ENCODE measurements at regions not wholly inside any gene's neighbourhood (a gene's known extent, or its start where the extent isn't known, plus 50 kb on each side); places are given as distances from the start of the nearest gene placed in this dataset.
"Not testable (repeated sequence)": the region's sequence is repeated elsewhere in the genome, so short reads cannot be mapped to it uniquely, and the experiment has no call there.

DNA sequence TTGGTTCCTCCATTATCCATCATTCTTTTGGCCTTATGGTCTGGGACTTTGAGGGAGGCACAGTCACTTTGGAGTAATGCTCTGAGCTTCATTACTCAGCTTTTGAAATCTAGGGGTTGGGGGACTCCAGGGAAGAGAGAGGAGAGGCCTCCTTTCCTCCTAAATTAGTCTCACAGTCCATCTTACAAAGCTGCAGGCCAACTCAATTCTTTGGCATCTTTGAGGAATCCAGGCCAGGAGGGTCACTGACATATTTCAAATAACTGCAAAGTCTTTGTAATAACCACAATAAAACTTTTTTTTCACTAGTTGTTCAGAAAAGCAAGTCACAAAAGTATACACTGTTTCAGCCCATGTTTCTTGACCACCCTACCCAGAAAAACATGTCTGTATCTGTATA lies 73.3 kb upstream of the FAR1 start:
- Histone ChIP-seq H3K9ac (ENCODE audit: low read depth in 2 of 2, low read length in 2 of 2) (no peak overlapping the region), H3K9me3 (no peaks in the 10 kb centered on the region), H3K36me3 (no peaks in the 10 kb centered on the region), H3K27me3 (no peaks in the 10 kb centered on the region), H3K27ac (no peak overlapping the region), H3K4me1 (no peaks in the 10 kb centered on the region), H3K4me3 (no peak overlapping the region)
- TF ChIP-seq, protein P1, sequence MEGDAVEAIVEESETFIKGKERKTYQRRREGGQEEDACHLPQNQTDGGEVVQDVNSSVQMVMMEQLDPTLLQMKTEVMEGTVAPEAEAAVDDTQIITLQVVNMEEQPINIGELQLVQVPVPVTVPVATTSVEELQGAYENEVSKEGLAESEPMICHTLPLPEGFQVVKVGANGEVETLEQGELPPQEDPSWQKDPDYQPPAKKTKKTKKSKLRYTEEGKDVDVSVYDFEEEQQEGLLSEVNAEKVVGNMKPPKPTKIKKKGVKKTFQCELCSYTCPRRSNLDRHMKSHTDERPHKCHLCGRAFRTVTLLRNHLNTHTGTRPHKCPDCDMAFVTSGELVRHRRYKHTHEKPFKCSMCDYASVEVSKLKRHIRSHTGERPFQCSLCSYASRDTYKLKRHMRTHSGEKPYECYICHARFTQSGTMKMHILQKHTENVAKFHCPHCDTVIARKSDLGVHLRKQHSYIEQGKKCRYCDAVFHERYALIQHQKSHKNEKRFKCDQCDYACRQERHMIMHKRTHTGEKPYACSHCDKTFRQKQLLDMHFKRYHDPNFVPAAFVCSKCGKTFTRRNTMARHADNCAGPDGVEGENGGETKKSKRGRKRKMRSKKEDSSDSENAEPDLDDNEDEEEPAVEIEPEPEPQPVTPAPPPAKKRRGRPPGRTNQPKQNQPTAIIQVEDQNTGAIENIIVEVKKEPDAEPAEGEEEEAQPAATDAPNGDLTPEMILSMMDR (IDR thresholded peaks at IDR 0.05), result no peak
- DNase-seq, result no peak
- intact Hi-C loops (cut with DNase I), result no loop called here

DNA sequence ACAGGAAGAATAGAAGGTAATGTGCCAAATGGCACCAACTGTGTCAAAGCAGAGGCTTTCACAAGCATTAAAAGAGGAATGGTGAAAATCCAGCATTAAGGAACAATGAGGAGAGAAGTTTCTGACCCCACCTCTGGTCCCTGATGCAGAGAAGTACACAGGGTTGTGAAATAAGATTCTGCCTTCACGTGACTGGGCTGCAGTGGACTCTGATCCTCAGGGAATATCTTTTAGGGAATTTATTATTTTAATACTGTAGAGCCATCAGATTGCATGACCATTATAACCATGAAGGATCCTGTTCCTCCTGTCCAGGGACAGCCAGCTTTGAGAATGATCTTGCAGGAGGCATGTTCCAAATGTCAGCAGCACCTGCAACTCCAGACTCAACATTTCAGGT lies 74.4 kb upstream of the FAR1 start:
- intact Hi-C loops (cut with DNase I), result no loop called here
- Histone ChIP-seq H3K9ac (ENCODE audit: low read depth in 2 of 2, low read length in 2 of 2) (no peak overlapping the region), H3K27ac (no peak overlapping the region), H3K27me3 (no peaks in the 10 kb centered on the region), H3K4me3 (no peak overlapping the region), H3K36me3 (no peaks in the 10 kb centered on the region), H3K9me3 (no peaks in the 10 kb centered on the region), H3K4me1 (no peaks in the 10 kb centered on the region)
- TF ChIP-seq, protein P1 (IDR thresholded peaks at IDR 0.05), result no peak
- DNase-seq, result no peak

DNA sequence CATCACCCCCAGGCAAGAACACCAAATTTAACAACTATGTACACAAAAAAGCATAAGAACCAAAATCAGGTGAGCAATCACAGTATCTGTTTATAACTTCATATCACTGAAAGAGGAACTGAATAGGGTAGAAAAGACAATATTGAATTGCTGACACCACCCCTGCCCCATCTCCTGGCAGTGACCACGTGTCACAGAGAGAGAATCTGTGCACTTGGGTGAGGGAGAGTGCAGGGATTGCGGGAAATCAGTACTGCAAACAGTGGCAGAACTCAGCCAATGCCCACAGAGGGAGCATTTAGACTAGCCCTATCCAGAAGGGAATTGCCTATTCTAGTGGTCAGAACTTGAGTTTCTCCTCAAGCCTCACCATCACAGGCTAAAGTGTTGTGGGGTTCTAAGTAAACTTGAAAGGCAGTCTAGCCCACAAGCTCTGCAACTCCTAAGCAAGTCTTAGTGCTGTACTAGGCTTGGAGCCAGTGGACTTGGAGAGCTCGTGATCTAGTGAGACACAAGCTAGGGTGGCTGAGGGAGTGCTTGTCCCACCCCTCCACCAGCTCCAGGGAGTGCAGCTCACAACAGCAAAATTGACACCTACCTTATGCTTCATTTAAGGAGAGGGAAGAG lies 82.8 kb upstream of the PTH start:
- intact Hi-C loops (cut with DNase I), result no loop called here
- TF ChIP-seq, protein P1 (IDR thresholded peaks at IDR 0.05), result no peak
- H3K36me3 ChIP-seq, result no peaks in the 10 kb centered on the region

DNA sequence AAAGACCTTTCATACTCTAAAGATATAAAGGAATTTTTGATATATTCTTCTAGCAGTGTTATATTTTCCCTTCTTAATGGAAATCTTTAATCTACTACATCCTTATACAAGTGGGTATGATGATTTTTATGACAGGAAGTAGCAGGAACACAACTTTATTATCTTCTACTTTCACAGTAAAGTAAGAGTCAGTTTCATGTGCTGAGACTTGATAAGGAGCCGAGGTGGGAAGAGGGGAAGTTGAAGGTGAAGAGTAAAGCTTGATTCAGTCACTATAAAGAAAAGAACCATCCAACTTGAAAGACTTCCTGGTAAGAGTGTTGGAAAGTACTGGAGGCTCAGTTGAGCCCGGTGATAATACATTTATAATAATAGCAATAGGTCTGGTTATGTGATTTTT lies 82.1 kb upstream of the PTH start:
- Histone ChIP-seq H3K27me3 (no peaks in the 10 kb centered on the region), H3K36me3 (no peaks in the 10 kb centered on the region), H3K4me3 (no peak overlapping the region), H3K9me3 (no peaks in the 10 kb centered on the region), H3K4me1 (no peaks in the 10 kb centered on the region), H3K27ac (no peak overlapping the region), H3K9ac (ENCODE audit: low read depth in 2 of 2, low read length in 2 of 2) (no peak overlapping the region)
- no peak for DNase-seq
- intact Hi-C loops (cut with DNase I), result no loop called here
- TF ChIP-seq, protein P1 (IDR thresholded peaks at IDR 0.05), result no peak

More for the DNA sequence above, 82.8 kb upstream of the PTH start:
- H3K4me3 ChIP-seq, result no peak overlapping the region
- no peaks in the 10 kb centered on the region for H3K9me3 ChIP-seq
- no peaks in the 10 kb centered on the region for H3K27me3 ChIP-seq
- no peak overlapping the region for H3K27ac ChIP-seq
- H3K9ac ChIP-seq (ENCODE audit: low read depth in 2 of 2, low read length in 2 of 2), result no peak overlapping the region
- no peak for DNase-seq
- H3K4me1 ChIP-seq, result no peaks in the 10 kb centered on the region

DNA sequence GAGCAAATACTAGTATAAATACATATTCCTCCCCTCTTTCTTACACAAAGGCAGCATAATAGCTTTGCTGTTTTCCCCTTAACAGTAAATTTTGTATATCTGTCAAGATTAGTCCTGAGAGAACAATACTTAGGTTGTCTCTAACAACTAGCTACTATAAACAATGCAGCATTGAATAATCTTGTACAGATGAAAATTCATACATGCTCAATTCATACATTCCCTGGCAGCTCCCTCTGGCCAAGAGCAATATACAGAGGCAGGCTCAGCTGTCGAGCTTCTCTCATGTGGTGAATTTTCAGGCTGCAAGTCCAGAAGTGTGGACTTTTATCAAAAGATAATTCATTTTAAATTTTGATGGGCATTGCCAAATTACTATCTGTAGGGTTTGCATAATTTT lies 81.2 kb upstream of the PTH start:
- Histone ChIP-seq H3K9ac (ENCODE audit: low read depth in 2 of 2, low read length in 2 of 2) (no peak overlapping the region), H3K4me1 (no peaks in the 10 kb centered on the region), H3K9me3 (no peaks in the 10 kb centered on the region), H3K27me3 (no peaks in the 10 kb centered on the region), H3K36me3 (no peaks in the 10 kb centered on the region), H3K4me3 (no peak overlapping the region), H3K27ac (no peak overlapping the region)
- intact Hi-C loops (cut with DNase I), result no loop called here
- TF ChIP-seq, protein P1 (IDR thresholded peaks at IDR 0.05), result no peak
- DNase-seq, result no peak

DNA sequence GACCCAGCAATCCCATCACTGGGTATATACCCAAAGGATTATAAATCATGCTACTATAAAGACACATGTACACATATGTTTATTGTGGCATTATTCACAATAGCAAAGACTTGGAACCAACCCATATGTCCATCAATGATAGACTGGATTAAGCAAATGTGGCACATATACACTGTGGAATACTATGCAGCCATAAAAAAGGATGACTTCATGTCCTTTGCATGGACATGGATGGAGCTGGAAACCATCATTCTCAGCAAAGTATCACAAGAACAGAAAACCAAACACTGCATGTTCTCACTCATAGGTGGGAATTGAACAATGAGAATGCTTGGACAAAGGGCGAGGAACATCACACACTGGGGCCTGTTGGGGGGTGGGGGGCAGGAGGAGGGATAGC lies 79.6 kb upstream of the PTH start:
- intact Hi-C loops (cut with DNase I), result not testable (repeated sequence)

More for the DNA sequence above, 79.6 kb upstream of the PTH start:
- not testable (repeated sequence) for H3K9ac ChIP-seq (ENCODE audit: low read depth in 2 of 2, low read length in 2 of 2); H3K27me3 ChIP-seq; H3K4me3 ChIP-seq; DNase-seq; H3K36me3 ChIP-seq; H3K27ac ChIP-seq; H3K9me3 ChIP-seq; H3K4me1 ChIP-seq

All from colonic mucosa (tissue), 4 donors.